ENCODE measurements at regions not wholly inside any gene's neighbourhood (a gene's known extent, or its start where the extent isn't known, plus 50 kb on each side); places are given as distances from the start of the nearest gene placed in this dataset.

DNA sequence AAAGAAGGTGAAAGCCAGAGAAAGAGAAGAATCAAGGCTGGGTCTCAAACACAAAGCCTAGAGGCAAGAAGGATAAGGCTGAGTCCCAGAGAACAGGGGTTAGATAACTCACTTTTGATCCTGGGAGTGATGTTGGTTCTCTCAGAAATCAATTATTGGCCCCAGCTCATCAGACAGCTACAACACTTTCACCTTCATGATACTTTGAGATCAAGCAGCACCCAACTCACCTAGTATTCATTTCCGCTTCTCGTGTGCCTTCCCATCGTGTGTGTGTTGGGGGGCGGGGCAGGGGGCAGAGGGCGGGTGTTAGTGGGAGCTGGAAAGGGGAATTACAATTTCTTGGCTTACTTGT, 92.2 kb upstream of the RAD23B start:
- H3K9me3 Mint-ChIP-seq (ENCODE audit: unreplicated experiment), result no peaks in the 10 kb centered on the region
- ChIA-PET POLR2A (no interaction called here), CTCF (interaction anchor here (1.2 kb wide), 1 partner anchor 19 kb away, joined by 5 read pairs; no protein-coding TSS in a partner anchor)
- no peak overlapping the region for H3K4me3 Mint-ChIP-seq (ENCODE audit: unreplicated experiment)
- intact Hi-C loops (cut with micrococcal nuclease), result no loop called here
- H3K27me3 Mint-ChIP-seq (ENCODE audit: insufficient read depth, unreplicated experiment), result no peaks in the 10 kb centered on the region
- BruUV-seq (replicated peaks), result no TSS peak
- no peaks in the 10 kb centered on the region for H3K36me3 Mint-ChIP-seq (ENCODE audit: insufficient read depth, unreplicated experiment)
- no peaks in the 10 kb centered on the region for H3K4me1 Mint-ChIP-seq (ENCODE audit: insufficient read depth, unreplicated experiment)
- no peak overlapping the region for H3K27ac Mint-ChIP-seq (ENCODE audit: low read depth, unreplicated experiment)
- no peak for DNase-seq (ENCODE audit: unreplicated experiment)
- TF ChIP-seq, protein P1, sequence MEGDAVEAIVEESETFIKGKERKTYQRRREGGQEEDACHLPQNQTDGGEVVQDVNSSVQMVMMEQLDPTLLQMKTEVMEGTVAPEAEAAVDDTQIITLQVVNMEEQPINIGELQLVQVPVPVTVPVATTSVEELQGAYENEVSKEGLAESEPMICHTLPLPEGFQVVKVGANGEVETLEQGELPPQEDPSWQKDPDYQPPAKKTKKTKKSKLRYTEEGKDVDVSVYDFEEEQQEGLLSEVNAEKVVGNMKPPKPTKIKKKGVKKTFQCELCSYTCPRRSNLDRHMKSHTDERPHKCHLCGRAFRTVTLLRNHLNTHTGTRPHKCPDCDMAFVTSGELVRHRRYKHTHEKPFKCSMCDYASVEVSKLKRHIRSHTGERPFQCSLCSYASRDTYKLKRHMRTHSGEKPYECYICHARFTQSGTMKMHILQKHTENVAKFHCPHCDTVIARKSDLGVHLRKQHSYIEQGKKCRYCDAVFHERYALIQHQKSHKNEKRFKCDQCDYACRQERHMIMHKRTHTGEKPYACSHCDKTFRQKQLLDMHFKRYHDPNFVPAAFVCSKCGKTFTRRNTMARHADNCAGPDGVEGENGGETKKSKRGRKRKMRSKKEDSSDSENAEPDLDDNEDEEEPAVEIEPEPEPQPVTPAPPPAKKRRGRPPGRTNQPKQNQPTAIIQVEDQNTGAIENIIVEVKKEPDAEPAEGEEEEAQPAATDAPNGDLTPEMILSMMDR (IDR thresholded peaks at IDR 0.05; ENCODE audit: unreplicated experiment), result no peak

DNA sequence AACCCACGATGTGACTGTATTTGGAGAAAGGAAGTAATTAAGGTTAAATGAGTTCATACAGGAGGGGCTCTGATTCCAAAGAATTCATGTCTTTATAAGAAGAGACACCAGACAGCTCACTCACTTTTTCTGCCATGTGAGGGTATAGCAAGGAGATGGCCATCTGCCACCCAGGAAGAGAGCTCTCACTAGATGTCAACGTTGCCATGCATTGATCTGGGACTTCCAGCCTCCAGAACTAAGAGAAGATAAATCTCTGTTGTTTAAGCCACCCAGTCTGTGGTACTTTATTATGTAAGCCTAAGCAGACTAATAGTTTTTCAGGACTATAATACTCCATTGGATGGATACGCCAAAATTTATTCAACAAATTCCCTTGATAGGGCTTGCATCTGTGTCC, 89.8 kb upstream of the RAD23B start:
- intact Hi-C loops (cut with micrococcal nuclease), result no loop called here
- Mint-ChIP-seq H3K4me3 (ENCODE audit: unreplicated experiment) (no peak overlapping the region), H3K36me3 (ENCODE audit: insufficient read depth, unreplicated experiment) (no peaks in the 10 kb centered on the region), H3K4me1 (ENCODE audit: insufficient read depth, unreplicated experiment) (no peaks in the 10 kb centered on the region), H3K27ac (ENCODE audit: low read depth, unreplicated experiment) (no peak overlapping the region), H3K9me3 (ENCODE audit: unreplicated experiment) (no peaks in the 10 kb centered on the region), H3K27me3 (ENCODE audit: insufficient read depth, unreplicated experiment) (no peaks in the 10 kb centered on the region)
- POLR2A ChIA-PET, result no interaction called here
- no peak for DNase-seq (ENCODE audit: unreplicated experiment)
- TF ChIP-seq, protein P1 (IDR thresholded peaks at IDR 0.05; ENCODE audit: unreplicated experiment), result no peak
- CTCF ChIA-PET, result no interaction called here
- no TSS peak for BruUV-seq (replicated peaks)

DNA sequence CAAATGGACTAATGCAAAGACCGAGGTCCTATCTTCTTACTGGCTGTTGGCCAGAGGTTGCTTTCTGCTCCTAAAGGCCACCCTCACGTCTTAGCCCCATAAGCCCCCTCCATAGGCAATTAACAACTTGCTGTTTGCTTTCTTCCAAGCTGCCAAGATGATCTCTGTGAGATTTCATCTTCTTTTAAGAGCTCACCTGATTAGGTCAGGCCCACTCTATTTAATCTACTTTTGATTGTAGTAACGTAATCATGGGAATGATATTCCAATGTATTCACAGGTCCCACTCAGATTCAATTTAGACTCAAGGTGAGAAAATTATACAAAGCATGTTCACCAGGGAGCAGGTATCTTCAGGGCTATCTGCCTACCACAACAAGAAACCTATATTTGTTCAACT, 84.4 kb upstream of the RAD23B start:
- ChIA-PET CTCF (no interaction called here), POLR2A (no interaction called here)
- no peaks in the 10 kb centered on the region for H3K36me3 Mint-ChIP-seq (ENCODE audit: insufficient read depth, unreplicated experiment)
- BruUV-seq (replicated peaks), result no TSS peak
- H3K9me3 Mint-ChIP-seq (ENCODE audit: unreplicated experiment), result peaks cover 9% of the 10 kb centered on the region
- no peak for DNase-seq (ENCODE audit: unreplicated experiment)
- no peak overlapping the region for H3K27ac Mint-ChIP-seq (ENCODE audit: low read depth, unreplicated experiment)
- no peak overlapping the region for H3K4me3 Mint-ChIP-seq (ENCODE audit: unreplicated experiment)
- no peaks in the 10 kb centered on the region for H3K27me3 Mint-ChIP-seq (ENCODE audit: insufficient read depth, unreplicated experiment)
- TF ChIP-seq, protein P1 (IDR thresholded peaks at IDR 0.05; ENCODE audit: unreplicated experiment), result no peak
- intact Hi-C loops (cut with micrococcal nuclease), result no loop called here
- H3K4me1 Mint-ChIP-seq (ENCODE audit: insufficient read depth, unreplicated experiment), result no peaks in the 10 kb centered on the region

DNA sequence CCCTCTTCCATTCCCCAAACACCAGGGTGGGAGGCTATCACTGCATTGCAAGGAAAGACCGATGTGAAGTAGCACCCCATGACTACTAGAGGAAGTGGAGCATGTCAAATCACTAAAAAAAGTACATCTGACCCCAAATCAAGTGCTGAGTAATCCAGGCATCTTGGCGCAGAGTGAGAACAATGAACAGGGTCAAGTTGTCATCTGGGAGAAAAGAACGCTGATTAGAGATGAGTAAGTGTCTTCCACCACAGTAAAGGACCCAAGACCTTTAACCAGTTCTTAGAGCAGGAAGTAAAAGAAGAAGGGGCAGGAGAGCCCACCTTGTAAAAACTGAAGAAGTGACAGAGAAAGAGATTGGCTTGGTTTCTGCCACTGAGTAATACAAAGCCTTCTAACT, 75.0 kb upstream of the RAD23B start:
- H3K27me3 Mint-ChIP-seq (ENCODE audit: insufficient read depth, unreplicated experiment), result no peaks in the 10 kb centered on the region
- peak; percentile 10 for DNase-seq (ENCODE audit: unreplicated experiment)
- BruUV-seq (replicated peaks), result no TSS peak
- peaks cover 5% of the 10 kb centered on the region for H3K4me1 Mint-ChIP-seq (ENCODE audit: insufficient read depth, unreplicated experiment)
- peaks cover 18% of the 10 kb centered on the region for H3K9me3 Mint-ChIP-seq (ENCODE audit: unreplicated experiment)
- CTCF ChIA-PET, result no interaction called here
- no peaks in the 10 kb centered on the region for H3K36me3 Mint-ChIP-seq (ENCODE audit: insufficient read depth, unreplicated experiment)
- no peak overlapping the region for H3K27ac Mint-ChIP-seq (ENCODE audit: low read depth, unreplicated experiment)
- intact Hi-C loops (cut with micrococcal nuclease), result no loop called here
- POLR2A ChIA-PET, result interaction anchor here (0.6 kb wide), 1 partner anchor 77 kb away, joined by 3 read pairs; no protein-coding TSS in a partner anchor
- no peak overlapping the region for H3K4me3 Mint-ChIP-seq (ENCODE audit: unreplicated experiment)
- TF ChIP-seq, protein P1 (IDR thresholded peaks at IDR 0.05; ENCODE audit: unreplicated experiment), result no peak
